Activated CD8-positive, alpha-beta memory T cell treated with anti-CD3 and anti-CD28 coated beads for 36 hours (primary cell): ENCODE measurements at regions not wholly inside any gene's neighbourhood (a gene's known extent, or its start where the extent isn't known, plus 50 kb on each side); places are given as distances from the start of the nearest gene placed in this dataset.

Source experiments
- CTCF ChIA-PET: fragments of 350-600 bp; sonication (Branson Sonifier 250); formaldehyde crosslinking; loops from one replicate; lab custom pipeline; 2021; ENCODE audit warnings: antibody characterized with exemption; lab: Charles Lee
- POLR2A ChIA-PET: fragments of 350-600 bp; sonication (Branson Sonifier 250); formaldehyde crosslinking; loops from one replicate; lab custom pipeline; 2021; ENCODE audit warnings: antibody characterized with exemption; lab: Charles Lee

DNA sequence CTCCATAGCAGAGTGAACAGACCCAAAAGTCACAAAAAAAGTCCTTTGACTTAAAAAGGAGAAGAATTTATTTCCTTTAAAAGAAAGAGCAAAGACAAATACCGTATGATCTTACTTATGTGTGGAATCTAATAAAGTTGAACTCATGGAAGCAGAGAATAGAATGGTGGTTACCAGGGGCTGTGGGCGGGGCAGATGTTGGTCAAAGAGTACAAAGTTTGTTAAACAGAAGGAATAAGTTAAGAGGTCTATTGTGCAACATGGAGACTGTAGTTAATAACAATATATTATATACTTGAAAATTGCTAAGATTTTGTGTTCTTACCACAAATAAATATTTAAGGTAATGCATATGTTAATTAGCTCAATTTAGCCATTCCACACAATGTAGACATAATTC lies 173.3 kb upstream of the S100G start:
- POLR2A ChIA-PET, result no interaction called here
- CTCF ChIA-PET, result no interaction called here

DNA sequence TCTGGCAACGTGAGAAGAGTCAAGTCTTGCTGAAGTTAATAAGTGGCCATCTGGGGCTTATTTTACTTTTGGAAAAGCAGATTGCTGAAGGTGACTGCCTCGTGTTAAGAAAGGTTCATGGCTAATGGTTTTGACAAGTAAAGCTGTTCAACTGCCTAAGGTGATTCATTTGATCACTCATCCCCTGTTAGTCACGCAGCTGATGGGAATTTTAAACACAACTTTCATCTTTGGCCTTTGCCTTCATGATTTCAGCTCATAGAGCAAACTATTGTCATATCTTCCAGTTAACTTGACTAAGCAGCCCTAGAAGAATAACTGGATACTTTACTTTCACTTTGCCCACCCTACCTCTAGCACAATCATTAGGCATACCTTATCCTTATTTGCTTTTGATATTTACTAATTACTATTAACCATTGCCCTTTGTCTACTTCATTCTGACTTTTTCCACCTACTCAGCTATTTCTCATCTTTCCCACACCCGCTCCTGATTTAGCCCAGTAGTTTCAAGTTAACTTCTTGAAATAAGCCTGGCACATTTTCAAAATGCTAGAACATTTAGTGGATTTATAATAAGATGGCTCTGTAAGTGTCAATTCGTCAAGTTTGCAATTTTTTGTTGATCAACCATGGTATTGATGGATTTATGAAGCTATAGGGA lies 170.6 kb upstream of the S100G start:
- ChIA-PET CTCF (interaction anchor here (0.6 kb wide), 1 partner anchor 178 kb away, joined by 4 read pairs; no protein-coding TSS in a partner anchor), POLR2A (no interaction called here)

DNA sequence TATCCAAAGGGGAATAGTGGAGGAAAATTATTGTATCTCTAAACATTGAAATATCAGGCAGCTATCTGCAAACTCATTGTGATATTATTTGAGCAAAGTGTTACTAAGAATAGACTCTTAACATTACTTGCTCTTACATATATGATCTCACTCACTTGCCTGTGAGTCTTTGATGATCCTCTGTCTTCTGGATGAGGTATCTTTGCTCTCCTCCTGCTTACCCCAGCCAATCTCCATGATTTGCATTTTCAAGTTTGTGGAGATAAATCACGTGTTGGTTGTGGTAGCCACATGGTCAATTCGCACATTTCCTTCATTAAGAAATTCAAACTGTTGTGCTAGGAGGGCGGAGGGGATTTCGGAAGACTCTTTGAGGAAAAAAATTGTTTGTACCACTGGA lies 169.9 kb upstream of the S100G start:
- ChIA-PET CTCF (interaction anchor here (0.6 kb wide), 1 partner anchor 177 kb away, joined by 4 read pairs; no protein-coding TSS in a partner anchor), POLR2A (no interaction called here)

DNA sequence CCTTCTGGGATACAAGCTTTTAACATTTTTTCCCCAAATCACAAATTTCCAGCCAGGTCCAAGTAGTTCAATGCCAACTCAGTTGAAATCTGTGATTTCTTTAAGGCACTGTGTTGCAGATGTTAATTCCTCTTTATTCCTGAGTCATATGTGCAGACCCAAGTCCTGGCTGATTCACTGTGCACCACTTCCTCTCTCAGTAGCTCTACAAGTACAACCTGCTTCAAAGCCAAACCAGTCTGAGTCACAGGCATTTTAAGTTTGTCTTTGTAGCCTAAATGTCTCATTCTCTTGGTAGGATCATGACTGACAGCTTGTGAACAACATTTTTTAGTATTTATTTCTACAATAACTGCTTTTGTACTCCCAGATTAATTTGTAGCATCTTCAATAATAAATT lies 165.6 kb upstream of the S100G start:
- ChIA-PET CTCF (no interaction called here), POLR2A (no interaction called here)

DNA sequence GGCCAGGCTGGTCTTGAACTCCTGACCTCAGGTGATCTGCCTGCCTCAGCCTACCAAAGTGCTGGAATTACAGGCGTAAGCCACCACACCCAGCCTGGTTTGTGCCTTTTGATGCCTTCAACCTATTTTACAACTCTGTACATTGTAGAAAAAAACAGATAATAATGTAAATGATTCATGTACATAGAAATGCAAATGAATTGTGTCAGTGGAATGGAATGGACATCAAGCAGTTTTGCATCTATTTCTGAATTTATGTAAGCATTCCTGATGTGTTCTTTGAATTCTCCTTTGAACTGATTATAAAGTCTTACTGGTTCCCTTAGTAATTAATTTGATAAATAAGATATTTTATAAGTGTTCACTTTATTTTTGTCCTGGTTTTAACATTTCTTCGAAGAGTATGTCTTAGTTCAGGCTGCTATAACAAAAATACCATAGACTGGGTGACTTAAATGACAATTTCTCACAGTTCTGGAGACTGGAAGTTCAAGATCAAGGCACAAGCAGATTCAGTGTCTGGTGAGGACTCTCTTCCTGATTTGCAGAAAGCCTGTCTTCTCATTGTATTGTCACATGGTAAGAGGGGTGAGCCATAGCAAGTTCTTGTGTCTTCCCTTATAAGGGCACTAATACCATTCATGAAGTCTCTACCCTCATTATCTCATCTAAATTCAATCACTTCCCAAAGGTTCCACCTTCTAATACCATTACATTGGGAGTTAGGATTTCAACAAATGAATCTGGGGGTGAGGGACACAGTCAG lies 162.2 kb upstream of the S100G start:
- CTCF ChIA-PET, result no interaction called here
- POLR2A ChIA-PET, result no interaction called here

DNA sequence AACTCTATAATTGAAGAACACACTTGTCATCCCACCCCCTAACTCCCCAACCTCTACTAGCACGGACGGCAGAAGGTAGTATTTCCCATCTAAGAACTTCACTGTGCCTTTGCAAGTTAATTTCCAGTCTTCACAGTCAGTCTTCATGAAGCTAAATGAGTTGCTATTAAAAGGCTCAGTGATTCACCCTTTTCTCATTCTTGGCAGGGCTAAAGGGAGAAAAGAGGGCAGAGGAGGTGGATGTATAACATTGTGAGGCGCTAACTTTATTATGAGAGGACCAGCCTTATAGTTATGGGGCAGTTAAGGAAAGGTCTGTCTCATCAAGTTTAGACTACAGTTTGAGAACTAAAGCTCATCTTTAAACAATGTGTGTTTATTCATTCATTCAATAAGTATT lies 161.0 kb upstream of the S100G start:
- ChIA-PET POLR2A (no interaction called here), CTCF (no interaction called here)

DNA sequence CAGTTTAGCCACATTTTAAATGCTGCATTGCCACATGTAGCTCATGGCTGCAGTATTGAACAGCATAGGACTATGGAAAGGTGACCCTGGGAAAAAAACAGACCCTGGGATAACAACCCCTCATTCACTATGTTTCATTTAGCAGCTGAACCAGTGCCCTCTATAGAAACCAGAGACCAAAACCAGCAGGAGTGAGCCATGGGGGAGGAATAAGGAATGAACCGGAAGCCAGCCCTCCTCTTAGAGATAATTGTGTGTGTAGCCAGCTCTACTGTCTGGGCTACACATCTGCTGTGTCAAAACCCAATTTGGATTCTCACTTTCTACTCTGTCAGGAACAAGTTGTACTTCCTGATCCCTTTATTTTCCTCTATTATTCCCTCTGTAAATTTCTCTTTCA lies 158.5 kb upstream of the S100G start:
- POLR2A ChIA-PET, result no interaction called here
- CTCF ChIA-PET, result no interaction called here

DNA sequence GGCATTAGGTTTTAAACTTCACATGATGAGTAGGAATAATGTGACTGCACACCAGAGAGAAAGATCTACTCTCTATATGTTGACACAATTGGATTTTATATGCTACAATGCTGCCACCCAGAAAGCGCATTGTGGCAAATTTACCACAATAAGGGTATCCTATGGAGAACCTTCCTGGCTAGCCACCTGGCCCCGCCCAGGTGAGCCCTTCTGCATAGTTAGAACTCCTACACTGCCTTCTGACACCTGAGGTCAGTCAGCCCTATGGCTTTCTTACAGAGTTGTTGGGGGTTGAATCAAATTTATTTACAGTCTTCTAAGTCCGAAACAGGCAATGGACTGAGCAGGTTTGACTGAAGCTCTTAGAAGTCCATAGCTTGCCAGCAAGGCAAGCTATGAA lies 153.8 kb upstream of the S100G start:
- ChIA-PET POLR2A (no interaction called here), CTCF (no interaction called here)

DNA sequence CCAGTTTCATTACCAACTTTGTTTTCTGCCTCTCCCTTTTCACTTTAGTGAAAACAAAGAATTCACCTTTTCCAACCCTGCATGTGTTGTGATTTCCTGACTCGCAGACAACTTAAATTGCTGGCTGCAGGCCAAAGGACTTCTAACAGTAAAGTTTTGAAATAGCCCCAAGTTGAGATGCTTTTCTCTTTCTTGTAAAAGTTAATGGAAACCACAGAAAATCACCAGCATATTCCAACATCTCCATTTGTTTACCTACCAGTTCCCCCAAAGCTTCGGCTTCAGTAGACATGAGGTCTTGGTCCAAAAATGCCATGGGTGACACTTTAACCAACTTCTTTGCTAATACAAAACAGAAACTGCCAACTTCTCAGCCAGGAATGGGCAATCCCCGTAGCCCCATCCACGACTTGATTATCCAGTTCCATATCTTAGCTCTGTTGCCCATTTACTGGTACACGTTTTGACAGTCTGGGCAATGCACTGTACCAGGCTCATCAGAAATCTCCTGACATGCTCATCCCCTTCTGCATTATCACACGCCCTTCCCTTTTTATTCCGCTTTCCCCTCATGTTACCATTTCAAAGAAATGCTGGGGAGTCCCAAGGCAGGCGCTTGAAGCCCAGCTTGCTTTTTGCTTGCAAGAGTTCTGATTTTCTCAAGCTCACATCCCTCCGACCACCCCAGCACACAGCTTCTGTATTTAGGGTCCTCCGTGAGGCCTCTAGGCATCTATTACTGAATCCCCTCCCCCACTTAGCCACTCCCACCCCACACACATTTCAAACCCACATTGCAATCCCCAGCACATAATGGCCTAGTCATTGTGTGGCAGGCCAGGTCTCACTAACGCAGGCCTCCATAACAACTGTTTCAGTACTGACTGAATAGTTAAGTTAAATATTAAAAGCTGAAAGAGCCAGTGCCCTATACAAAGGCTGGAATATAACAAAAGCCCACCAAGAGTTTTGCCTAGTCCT lies 137.9 kb upstream of the S100G start:
- ChIA-PET POLR2A (no interaction called here), CTCF (interaction anchor here (1.0 kb wide), 1 partner anchor 11 kb away, joined by 3 read pairs; no protein-coding TSS in a partner anchor)

DNA sequence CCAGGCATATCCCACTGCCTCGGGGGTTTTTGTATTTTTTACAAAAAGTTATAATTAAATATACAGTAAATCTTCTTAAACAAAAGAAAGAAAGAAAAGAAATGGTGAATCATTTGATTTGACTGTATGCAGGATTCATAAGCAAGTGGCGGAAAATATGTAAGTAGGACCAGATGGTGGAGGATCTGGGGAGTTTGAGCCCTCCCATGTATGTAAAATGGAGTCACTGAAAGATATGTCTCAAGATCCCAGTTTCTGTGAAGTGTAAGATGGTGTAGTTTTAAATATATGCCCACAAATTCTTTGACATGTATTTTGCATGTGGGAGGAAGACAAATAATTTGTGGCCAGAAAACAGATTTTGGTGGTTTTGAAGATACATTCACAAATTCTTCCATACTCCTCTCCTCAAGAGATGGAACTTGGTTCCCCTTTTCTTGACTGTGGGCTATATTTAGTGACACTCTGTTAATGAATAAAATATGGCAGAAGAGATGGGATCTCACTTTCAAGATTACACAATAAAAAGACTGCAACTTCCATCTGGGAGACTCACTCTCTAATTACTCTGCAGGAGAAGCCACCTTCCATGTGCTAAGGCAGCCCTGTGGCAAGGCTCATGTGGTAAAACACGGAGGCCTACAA lies 133.6 kb upstream of the S100G start:
- ChIA-PET POLR2A (no interaction called here), CTCF (no interaction called here)

DNA sequence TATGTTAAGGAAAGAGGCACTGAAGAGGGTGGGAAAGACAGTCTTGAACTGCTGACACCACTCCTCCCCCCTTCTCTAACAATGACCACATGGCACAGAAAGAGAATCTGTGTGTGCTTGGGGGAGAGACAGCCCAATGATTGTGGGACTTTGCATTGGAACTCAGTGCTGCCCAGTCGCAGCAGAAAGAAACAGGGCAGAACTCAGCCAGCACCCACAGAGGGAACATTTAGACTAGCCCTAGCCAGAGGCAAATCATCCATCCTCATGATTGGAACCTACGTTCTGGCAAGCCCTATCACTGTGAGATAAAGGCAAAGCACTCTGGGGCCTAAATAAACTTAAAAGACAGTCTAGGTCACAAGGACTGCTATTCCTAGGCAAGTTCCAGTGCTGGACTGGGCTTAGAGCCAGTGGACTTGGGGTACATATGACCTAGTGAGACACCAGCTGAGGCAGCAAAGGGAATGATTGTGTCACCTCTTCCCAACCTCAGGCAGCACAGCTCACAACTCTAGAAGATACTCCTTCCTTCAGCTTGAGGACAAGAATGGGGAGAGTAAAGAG lies 132.8 kb upstream of the S100G start:
- ChIA-PET POLR2A (no interaction called here), CTCF (no interaction called here)

DNA sequence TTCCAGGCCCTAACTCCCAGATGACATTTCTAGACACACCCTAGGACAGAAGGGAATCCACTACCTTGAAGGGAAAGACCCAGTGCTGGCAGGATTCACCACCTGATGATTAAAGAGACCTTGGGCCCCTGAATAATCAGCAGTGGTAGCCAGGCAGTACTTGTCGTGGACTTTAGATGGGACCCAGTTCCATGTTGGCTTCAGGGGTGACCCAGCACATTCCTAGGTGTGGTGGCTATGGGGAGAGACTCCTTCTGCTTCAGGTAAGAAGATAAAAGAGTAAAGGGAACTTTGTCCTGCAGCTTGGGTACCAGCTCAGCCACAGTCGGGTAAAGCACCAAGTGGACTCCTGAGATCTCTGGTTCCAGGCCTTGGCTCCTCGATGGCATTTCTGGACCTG lies 131.8 kb upstream of the S100G start:
- ChIA-PET POLR2A (no interaction called here), CTCF (no interaction called here)

DNA sequence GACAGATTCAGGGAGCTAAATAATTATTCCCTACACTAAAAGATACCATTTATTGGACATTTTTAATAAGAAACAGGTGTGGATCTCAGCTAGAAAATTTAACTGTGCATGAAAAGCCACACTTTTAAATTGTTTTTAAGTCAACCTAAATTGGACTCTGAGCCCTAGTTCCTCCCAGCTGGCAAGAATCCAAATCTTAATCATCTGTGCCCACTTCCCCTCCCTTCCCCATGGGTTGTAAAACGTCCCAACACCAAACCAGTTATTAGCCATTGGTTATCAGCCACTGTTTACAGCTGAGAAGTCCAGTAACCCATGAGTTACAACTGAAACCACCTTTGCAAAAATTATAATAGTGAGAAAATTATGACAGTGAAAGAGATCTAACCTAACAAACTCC lies 125.6 kb upstream of the S100G start:
- ChIA-PET POLR2A (no interaction called here), CTCF (no interaction called here)

DNA sequence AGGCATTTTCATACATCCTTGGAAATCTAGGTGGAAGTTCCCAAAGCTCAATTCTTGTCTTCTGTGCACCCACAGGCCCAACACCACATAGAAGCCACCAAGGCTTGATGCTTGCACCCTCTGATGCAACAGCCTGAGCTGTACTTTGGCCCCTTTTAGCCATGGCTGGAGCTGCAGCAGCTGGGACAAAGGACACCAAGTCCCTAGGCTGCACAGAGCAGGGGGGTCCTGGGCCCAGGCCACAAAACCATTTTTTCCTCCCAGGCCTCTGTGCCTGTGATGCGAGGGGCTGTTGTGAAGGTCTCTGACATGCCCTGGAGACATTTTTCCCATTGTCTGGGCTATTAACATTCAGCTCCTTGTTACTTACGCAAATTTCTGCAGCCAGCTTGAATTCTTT lies 124.0 kb upstream of the S100G start:
- ChIA-PET POLR2A (no interaction called here), CTCF (no interaction called here)

DNA sequence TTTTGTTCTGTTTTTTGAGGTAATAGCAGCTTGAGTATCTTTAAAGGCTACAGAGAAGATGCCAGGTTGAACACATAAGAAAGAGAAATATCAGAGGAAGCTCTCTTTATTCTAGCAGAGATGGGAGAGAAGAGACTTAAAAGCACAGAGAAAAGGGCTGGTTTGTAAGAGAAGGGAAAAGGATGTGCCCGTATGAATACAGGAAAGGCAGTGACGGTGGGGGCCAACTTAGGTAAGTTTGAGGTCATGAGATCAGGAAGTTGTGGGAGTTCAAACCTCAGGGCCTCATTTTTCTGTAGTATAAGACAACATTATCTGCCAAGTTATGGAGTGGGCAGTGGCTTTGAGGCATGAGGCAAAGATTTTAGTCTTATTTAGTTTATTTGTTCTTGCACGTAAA lies 121.3 kb upstream of the S100G start:
- POLR2A ChIA-PET, result no interaction called here

More for the DNA sequence above, 121.3 kb upstream of the S100G start:
- CTCF ChIA-PET, result no interaction called here
